ENCODE measurements at regions not wholly inside any gene's neighbourhood (a gene's known extent, or its start where the extent isn't known, plus 50 kb on each side); places are given as distances from the start of the nearest gene placed in this dataset.

DNA sequence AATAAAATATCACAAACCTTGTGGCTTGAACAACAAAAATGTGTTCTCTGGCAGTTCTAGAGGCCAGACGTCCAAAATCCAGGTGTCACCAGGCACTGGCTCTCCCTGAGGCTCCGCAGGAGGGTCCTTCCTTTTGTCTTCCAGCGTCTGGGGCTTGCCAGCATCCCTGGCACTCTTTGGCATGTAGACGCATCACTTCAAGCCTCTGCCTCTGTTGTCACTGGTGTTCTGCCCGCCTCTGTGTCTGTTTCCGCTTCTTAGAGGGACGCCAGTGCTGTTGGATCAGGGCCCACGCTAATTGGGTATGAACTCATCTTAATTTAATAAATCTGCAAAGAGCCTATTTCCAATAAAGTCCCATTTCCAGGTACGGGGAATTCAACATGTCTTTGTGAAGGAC, 273.7 kb upstream of the C1orf174 start:
- POLR2A ChIA-PET, result no interaction called here
- H3K27ac ChIP-seq (ENCODE audit: insufficient read depth, low read depth, low read length), result no peak overlapping the region
- CTCF ChIA-PET, result no interaction called here
- no peak overlapping the region for H3K4me2 ChIP-seq (ENCODE audit: insufficient read depth, low read length)
- no peak overlapping the region for H2AFZ ChIP-seq (ENCODE audit: low read depth, low read length)
- peaks cover 5% of the 10 kb centered on the region for H3K9me3 ChIP-seq (replicated peaks; ENCODE audit: control insufficient read depth, insufficient read depth, low read length)
- H3K27me3 ChIP-seq (ENCODE audit: control insufficient read depth in 2 of 2, insufficient read depth in 2 of 2, low read length in 2 of 2), result no peaks in the 10 kb centered on the region
- TF ChIP-seq POLR2AphosphoS5 (IDR thresholded peaks at IDR 0.05; ENCODE audit: insufficient read depth, low read depth, low read length) (no peak), MYC (IDR thresholded peaks at IDR 0.05; ENCODE audit: low read depth, low read length) (no peak), GATA2 (IDR thresholded peaks at IDR 0.05; ENCODE audit: insufficient read depth, insufficient read length, low read depth, low read length) (no peak), EZH2 (IDR thresholded peaks at IDR 0.05; ENCODE audit: borderline replicate concordance, low read depth, low read length, severe bottlenecking) (no peak), JUN (IDR thresholded peaks at IDR 0.05; ENCODE audit: borderline replicate concordance, insufficient read depth, insufficient read length, low read depth) (no peak), FOS (IDR thresholded peaks at IDR 0.05; ENCODE audit: borderline replicate concordance, insufficient read depth, low read length) (no peak), POLR2A (IDR thresholded peaks at IDR 0.05; ENCODE audit: low read depth, low read length) (no peak)
- TF ChIP-seq, protein P1, sequence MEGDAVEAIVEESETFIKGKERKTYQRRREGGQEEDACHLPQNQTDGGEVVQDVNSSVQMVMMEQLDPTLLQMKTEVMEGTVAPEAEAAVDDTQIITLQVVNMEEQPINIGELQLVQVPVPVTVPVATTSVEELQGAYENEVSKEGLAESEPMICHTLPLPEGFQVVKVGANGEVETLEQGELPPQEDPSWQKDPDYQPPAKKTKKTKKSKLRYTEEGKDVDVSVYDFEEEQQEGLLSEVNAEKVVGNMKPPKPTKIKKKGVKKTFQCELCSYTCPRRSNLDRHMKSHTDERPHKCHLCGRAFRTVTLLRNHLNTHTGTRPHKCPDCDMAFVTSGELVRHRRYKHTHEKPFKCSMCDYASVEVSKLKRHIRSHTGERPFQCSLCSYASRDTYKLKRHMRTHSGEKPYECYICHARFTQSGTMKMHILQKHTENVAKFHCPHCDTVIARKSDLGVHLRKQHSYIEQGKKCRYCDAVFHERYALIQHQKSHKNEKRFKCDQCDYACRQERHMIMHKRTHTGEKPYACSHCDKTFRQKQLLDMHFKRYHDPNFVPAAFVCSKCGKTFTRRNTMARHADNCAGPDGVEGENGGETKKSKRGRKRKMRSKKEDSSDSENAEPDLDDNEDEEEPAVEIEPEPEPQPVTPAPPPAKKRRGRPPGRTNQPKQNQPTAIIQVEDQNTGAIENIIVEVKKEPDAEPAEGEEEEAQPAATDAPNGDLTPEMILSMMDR (IDR thresholded peaks at IDR 0.05; ENCODE audit: extremely low read depth in 1 of 2, insufficient read depth in 1 of 2, low read depth in 1 of 2, low read length in 2 of 2), result no peak
- TF ChIP-seq, protein P2, sequence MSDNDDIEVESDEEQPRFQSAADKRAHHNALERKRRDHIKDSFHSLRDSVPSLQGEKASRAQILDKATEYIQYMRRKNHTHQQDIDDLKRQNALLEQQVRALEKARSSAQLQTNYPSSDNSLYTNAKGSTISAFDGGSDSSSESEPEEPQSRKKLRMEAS (IDR thresholded peaks at IDR 0.05; ENCODE audit: insufficient read depth, insufficient read length), result no peak
- H3K4me3 ChIP-seq (replicated peaks in 1 of 3; ENCODE audit: insufficient read depth in 1 of 3, low read depth in 1 of 3, low read length in 3 of 3), result no peak overlapping the region
- dilution Hi-C loops (cut with MboI; ENCODE audit: extremely low pct_ligation_motif_present, low sequenced_read_pairs) (no loop called here), intact Hi-C loops (cut with micrococcal nuclease) (no loop called here)
- no TSS peak for BruUV-seq (replicated peaks)
- no peaks in the 10 kb centered on the region for H3K79me2 ChIP-seq (ENCODE audit: control insufficient read depth, insufficient read depth, low read length)
- H3K9me1 ChIP-seq (replicated peaks; ENCODE audit: control insufficient read depth, extremely low read depth, insufficient read depth, low read length), result no peaks in the 10 kb centered on the region
- H3K36me3 ChIP-seq (ENCODE audit: control insufficient read depth in 2 of 2, extremely low read depth in 1 of 2, insufficient read depth in 2 of 2, low read length in 2 of 2), result no peaks in the 10 kb centered on the region
- H4K20me1 ChIP-seq (replicated peaks; ENCODE audit: control insufficient read depth, extremely low read depth, insufficient read depth, low read length), result no peaks in the 10 kb centered on the region
- H3K4me1 ChIP-seq (ENCODE audit: control insufficient read depth, extremely low read depth, insufficient read depth, low read length), result no peaks in the 10 kb centered on the region
- DNase-seq (ENCODE audit: low read depth, low spot score) (no peak), FAIRE-seq (no peak)
- no peak overlapping the region for H3K9ac ChIP-seq (replicated peaks; ENCODE audit: extremely low read depth, insufficient read depth, low read length)
